ENCODE measurements at regions not wholly inside any gene's neighbourhood (a gene's known extent, or its start where the extent isn't known, plus 50 kb on each side); places are given as distances from the start of the nearest gene placed in this dataset.

DNA sequence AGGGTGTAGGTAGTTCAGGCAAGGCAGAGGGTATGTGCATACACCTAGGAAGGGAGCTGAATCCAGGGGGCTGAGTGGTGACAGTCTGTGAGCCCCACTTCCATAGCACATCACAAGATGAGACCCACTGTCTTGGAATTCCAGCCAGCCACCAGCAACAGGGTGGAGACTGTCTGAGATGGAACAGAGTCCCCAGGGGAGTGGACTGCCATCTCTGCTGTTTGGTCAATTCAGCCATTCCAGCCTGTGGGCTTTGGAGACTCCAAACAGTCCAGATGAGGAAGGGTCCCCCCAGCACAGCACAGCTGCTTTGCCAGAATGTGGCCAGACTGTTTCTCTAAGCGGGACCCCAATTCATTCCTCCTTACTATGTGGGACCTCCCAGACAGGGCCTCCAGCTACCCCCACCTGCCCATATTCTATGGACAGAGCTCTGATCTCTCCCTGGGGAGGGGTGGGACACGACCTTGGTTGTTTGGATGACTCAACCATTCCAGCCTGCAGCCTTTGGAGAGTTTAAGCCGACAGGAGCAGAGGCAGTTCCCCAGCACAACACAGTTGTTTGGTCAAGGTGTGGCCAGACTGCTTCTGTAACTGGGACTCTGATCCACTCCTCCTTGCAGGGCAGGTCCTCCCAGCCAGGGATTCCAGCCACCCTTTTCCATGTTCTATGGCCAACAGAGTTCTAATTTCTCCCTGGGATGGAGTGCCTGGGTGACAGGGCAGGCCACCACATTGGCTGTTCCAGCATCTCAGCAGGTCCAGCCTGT lies 178.0 kb downstream of the RND3 start:
- H3K27ac ChIP-seq (ENCODE audit: low read depth, low read length): no peak overlapping the region
- no peaks in the 10 kb centered on the region for H3K4me1 ChIP-seq (ENCODE audit: insufficient read depth, low read length)
- H3K9me3 ChIP-seq (ENCODE audit: low read length): peaks cover 7% of the 10 kb centered on the region
- H3K36me3 ChIP-seq (ENCODE audit: insufficient read depth, low read length): no peaks in the 10 kb centered on the region
- no peaks in the 10 kb centered on the region for H3K27me3 ChIP-seq (ENCODE audit: control insufficient read depth in 1 of 2, insufficient read depth in 2 of 2, low read length in 2 of 2)
- no peak overlapping the region for H3K4me3 ChIP-seq (ENCODE audit: low read depth in 1 of 2, low read length in 2 of 2)
- H3K9ac ChIP-seq (ENCODE audit: low read length): no peak overlapping the region

DNA sequence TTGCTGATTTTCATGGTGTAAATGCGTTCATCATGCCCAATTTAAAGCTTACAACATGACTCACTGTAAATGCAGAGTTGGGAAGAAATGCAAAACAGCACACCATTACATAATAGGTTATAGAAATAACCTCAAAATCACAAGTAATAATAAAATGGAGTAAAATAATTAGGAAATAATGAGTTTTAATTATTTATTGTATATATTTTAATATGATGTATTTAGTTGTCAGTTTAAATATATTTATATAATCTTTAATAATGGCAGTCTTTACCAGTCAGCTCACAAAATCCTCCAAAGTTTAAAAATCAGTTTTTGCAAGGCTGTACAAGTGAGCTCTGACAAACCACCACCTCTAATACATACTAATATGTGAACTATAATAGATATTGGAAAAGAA lies 180.2 kb downstream of the RND3 start:
- no peaks in the 10 kb centered on the region for H3K36me3 ChIP-seq (ENCODE audit: insufficient read depth, low read length)
- H3K4me1 ChIP-seq (ENCODE audit: insufficient read depth, low read length): no peaks in the 10 kb centered on the region
- H3K27me3 ChIP-seq (ENCODE audit: control insufficient read depth in 1 of 2, insufficient read depth in 2 of 2, low read length in 2 of 2): no peaks in the 10 kb centered on the region
- no peaks in the 10 kb centered on the region for H3K9me3 ChIP-seq (ENCODE audit: low read length)
- H3K27ac ChIP-seq (ENCODE audit: low read depth, low read length): no peak overlapping the region
- no peak overlapping the region for H3K9ac ChIP-seq (ENCODE audit: low read length)
- no peak overlapping the region for H3K4me3 ChIP-seq (ENCODE audit: low read depth in 1 of 2, low read length in 2 of 2)

- Histone ChIP-seq H3K4me1 (ENCODE audit: insufficient read depth, low read length) (no peaks in the 10 kb centered on the region), H3K27me3 (ENCODE audit: control insufficient read depth in 1 of 2, insufficient read depth in 2 of 2, low read length in 2 of 2) (no peaks in the 10 kb centered on the region), H3K9ac (ENCODE audit: low read length) (no peak overlapping the region), H3K9me3 (ENCODE audit: low read length) (no peaks in the 10 kb centered on the region), H3K36me3 (ENCODE audit: insufficient read depth, low read length) (no peaks in the 10 kb centered on the region), H3K4me3 (ENCODE audit: low read depth in 1 of 2, low read length in 2 of 2) (no peak overlapping the region), H3K27ac (ENCODE audit: low read depth, low read length) (no peak overlapping the region)
Measured at GRCh38 chr2:150303281-150303680, 184.2 kb downstream of the RND3 start.

DNA sequence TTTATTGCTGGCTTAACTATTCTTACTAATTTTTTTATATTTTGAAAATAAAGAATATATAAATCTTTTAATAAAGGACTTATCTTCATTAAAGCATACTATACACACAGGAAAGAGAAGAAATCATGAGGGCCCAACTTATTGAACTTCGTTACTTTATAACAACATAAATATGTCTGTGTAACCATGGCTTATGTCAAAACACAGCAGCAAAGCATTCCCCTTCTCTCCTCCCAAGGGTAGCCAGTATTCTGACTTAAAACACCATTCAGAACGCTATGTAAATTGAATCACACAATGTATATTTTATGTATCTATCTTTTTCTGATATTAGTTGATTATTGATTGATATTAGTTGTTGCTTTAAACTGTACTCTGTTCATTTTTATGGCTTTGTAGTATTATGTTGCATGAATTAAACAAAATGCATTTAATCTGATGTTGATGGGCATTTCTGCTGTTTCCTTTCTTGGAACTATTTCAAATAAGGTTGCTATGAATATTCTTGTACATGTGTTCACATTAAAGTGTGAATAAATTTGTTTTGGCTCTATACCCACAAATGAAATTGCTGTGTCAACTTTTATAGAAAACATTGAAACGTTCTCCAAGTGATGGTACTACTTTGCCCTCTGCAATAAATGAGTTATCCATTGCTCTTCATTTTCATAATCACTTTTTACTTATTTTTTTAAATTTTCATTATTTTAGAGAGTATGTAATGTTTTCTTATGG lies 188.7 kb downstream of the RND3 start:
- Histone ChIP-seq H3K27ac (ENCODE audit: low read depth, low read length) (no peak overlapping the region), H3K4me1 (ENCODE audit: insufficient read depth, low read length) (no peaks in the 10 kb centered on the region), H3K4me3 (ENCODE audit: low read depth in 1 of 2, low read length in 2 of 2) (no peak overlapping the region), H3K27me3 (ENCODE audit: control insufficient read depth in 1 of 2, insufficient read depth in 2 of 2, low read length in 2 of 2) (no peaks in the 10 kb centered on the region), H3K36me3 (ENCODE audit: insufficient read depth, low read length) (no peaks in the 10 kb centered on the region), H3K9ac (ENCODE audit: low read length) (no peak overlapping the region), H3K9me3 (ENCODE audit: low read length) (no peaks in the 10 kb centered on the region)

DNA sequence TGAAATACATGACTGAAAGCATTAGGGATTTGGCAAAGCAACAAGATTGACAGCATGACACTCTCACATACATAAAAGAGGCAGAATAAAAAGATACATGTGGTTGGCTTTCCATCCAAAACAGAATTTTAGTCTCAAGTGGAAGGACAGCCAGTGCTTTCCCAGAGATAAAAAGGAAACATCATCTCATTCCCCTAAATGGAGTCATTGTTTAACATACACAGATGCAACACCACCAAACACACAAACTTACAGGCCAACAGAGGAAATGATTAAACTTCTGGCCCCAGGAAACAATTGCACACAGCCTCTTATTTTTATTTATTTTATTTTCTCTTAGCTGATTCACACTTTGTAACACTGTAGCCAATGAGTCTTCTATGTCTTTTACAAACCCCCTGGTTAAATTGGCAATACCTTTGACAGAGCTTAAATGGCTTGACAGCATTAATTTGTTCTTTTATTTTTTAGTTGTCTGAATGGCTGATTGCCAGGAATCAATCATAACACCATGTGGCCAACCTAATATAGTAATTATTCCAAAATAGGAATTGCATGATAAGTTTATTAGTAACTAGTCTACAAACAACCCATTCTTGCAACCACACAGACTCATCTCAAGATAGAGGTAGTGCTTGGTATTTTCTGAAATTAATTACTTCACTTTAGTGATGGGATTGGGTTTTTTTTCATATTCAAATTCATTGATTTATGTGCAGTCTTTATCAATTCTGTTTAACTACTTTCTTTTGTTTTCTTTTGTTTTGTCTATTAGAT lies 190.5 kb downstream of the RND3 start:
- Histone ChIP-seq H3K9ac (ENCODE audit: low read length) (no peak overlapping the region), H3K36me3 (ENCODE audit: insufficient read depth, low read length) (no peaks in the 10 kb centered on the region), H3K27me3 (ENCODE audit: control insufficient read depth in 1 of 2, insufficient read depth in 2 of 2, low read length in 2 of 2) (no peaks in the 10 kb centered on the region), H3K4me1 (ENCODE audit: insufficient read depth, low read length) (no peaks in the 10 kb centered on the region), H3K4me3 (ENCODE audit: low read depth in 1 of 2, low read length in 2 of 2) (no peak overlapping the region), H3K27ac (ENCODE audit: low read depth, low read length) (no peak overlapping the region), H3K9me3 (ENCODE audit: low read length) (no peaks in the 10 kb centered on the region)

GRCh38 chr2:150295544-150295943 lies 191.9 kb downstream of the RND3 start:
- Histone ChIP-seq H3K9me3 (ENCODE audit: low read length) (no peaks in the 10 kb centered on the region), H3K9ac (ENCODE audit: low read length) (no peak overlapping the region), H3K4me3 (ENCODE audit: low read depth in 1 of 2, low read length in 2 of 2) (no peak overlapping the region), H3K36me3 (ENCODE audit: insufficient read depth, low read length) (no peaks in the 10 kb centered on the region), H3K27me3 (ENCODE audit: control insufficient read depth in 1 of 2, insufficient read depth in 2 of 2, low read length in 2 of 2) (no peaks in the 10 kb centered on the region), H3K27ac (ENCODE audit: low read depth, low read length) (no peak overlapping the region), H3K4me1 (ENCODE audit: insufficient read depth, low read length) (no peaks in the 10 kb centered on the region)

DNA sequence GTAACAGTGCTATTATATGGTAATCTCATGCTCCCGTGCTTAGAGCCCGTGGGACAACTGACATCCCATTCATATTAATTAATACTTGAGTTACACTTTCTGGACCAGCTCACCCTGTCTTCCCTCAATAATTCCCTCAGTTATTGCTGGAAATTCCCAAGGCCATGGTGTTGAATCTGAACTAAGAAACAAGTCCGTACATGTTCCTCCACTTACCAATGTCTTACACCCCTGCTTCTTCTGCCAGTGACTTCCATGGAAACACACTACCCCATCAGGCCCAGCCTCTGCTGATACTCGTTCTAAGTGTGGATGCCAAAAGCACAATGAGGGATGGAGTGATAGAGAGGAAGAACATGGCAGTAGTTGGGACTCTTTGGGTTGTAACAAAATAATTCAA lies 193.7 kb downstream of the RND3 start:
- Histone ChIP-seq H3K36me3 (ENCODE audit: insufficient read depth, low read length) (no peaks in the 10 kb centered on the region), H3K9me3 (ENCODE audit: low read length) (no peaks in the 10 kb centered on the region), H3K4me1 (ENCODE audit: insufficient read depth, low read length) (no peaks in the 10 kb centered on the region), H3K4me3 (ENCODE audit: low read depth in 1 of 2, low read length in 2 of 2) (no peak overlapping the region), H3K9ac (ENCODE audit: low read length) (no peak overlapping the region), H3K27me3 (ENCODE audit: control insufficient read depth in 1 of 2, insufficient read depth in 2 of 2, low read length in 2 of 2) (no peaks in the 10 kb centered on the region), H3K27ac (ENCODE audit: low read depth, low read length) (no peak overlapping the region)

GRCh38 chr2:150292807-150293206 lies 194.7 kb downstream of the RND3 start:
- no peaks in the 10 kb centered on the region for H3K27me3 ChIP-seq (ENCODE audit: control insufficient read depth in 1 of 2, insufficient read depth in 2 of 2, low read length in 2 of 2)
- no peaks in the 10 kb centered on the region for H3K4me1 ChIP-seq (ENCODE audit: insufficient read depth, low read length)
- no peaks in the 10 kb centered on the region for H3K36me3 ChIP-seq (ENCODE audit: insufficient read depth, low read length)
- no peak overlapping the region for H3K27ac ChIP-seq (ENCODE audit: low read depth, low read length)
- no peak overlapping the region for H3K9ac ChIP-seq (ENCODE audit: low read length)
- H3K9me3 ChIP-seq (ENCODE audit: low read length): no peaks in the 10 kb centered on the region
- no peak overlapping the region for H3K4me3 ChIP-seq (ENCODE audit: low read depth in 1 of 2, low read length in 2 of 2)

GRCh38 chr2:150292192-150292591 lies 195.3 kb downstream of the RND3 start:
- Histone ChIP-seq H3K27me3 (ENCODE audit: control insufficient read depth in 1 of 2, insufficient read depth in 2 of 2, low read length in 2 of 2) (no peaks in the 10 kb centered on the region), H3K36me3 (ENCODE audit: insufficient read depth, low read length) (no peaks in the 10 kb centered on the region), H3K4me3 (ENCODE audit: low read depth in 1 of 2, low read length in 2 of 2) (no peak overlapping the region), H3K9me3 (ENCODE audit: low read length) (no peaks in the 10 kb centered on the region), H3K4me1 (ENCODE audit: insufficient read depth, low read length) (no peaks in the 10 kb centered on the region), H3K9ac (ENCODE audit: low read length) (no peak overlapping the region), H3K27ac (ENCODE audit: low read depth, low read length) (no peak overlapping the region)

DNA sequence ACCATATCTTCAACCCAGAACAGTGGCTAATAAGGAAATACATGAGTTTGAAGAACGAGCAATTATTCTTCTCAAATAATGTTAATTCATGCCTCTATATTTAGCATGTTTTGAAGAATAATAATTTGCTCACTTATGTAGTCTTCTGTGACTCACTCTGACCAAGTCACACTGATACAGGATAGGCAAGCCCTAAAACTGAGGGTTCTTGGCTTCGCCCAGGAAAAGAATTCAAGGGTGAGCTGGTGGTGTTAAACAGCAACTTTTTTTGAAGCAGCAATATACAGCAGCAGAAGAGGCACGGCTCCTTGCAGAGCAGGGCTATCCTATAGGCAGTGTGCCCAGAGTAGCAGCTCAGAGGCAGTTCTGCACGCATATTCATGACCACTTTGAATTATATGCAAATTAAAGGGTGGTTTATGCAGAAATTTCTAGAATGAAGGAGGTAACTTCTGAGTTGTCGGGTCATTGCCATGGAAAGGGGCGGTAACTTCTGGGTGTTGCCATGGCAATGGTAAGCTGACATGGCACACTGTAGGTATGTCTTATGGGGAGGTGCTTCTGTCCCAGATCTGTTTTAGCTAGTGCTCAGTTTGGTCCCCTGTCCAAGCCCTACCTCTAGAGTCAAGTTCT lies 200.6 kb downstream of the RND3 start:
- Histone ChIP-seq H3K36me3 (ENCODE audit: insufficient read depth, low read length) (no peaks in the 10 kb centered on the region), H3K9ac (ENCODE audit: low read length) (no peak overlapping the region), H3K27ac (ENCODE audit: low read depth, low read length) (no peak overlapping the region), H3K4me1 (ENCODE audit: insufficient read depth, low read length) (no peaks in the 10 kb centered on the region), H3K4me3 (ENCODE audit: low read depth in 1 of 2, low read length in 2 of 2) (no peak overlapping the region), H3K9me3 (ENCODE audit: low read length) (no peaks in the 10 kb centered on the region), H3K27me3 (ENCODE audit: control insufficient read depth in 1 of 2, insufficient read depth in 2 of 2, low read length in 2 of 2) (no peaks in the 10 kb centered on the region)

DNA sequence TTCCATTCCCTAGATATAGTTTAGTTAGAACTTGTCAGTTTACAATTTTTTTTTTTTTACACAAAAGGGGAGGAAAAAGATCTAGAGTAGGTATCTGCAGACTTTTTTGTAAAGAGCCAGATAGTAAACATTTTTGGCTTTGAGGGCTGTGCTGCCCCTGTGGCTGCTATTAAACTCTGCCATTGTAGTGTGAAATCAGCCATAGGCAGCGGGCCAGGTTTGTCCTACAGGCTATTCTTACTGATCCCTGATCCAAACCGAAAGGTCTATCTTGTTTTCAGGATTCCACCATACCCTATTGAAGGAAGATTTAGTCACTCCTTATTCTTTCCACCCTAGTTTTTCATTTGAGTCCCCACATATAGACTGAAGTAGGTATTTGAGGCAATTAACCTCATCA lies 203.4 kb downstream of the RND3 start:
- Histone ChIP-seq H3K27ac (ENCODE audit: low read depth, low read length) (no peak overlapping the region), H3K4me3 (ENCODE audit: low read depth in 1 of 2, low read length in 2 of 2) (no peak overlapping the region), H3K9me3 (ENCODE audit: low read length) (no peaks in the 10 kb centered on the region), H3K36me3 (ENCODE audit: insufficient read depth, low read length) (no peaks in the 10 kb centered on the region), H3K9ac (ENCODE audit: low read length) (no peak overlapping the region), H3K4me1 (ENCODE audit: insufficient read depth, low read length) (peaks cover 12% of the 10 kb centered on the region), H3K27me3 (ENCODE audit: control insufficient read depth in 1 of 2, insufficient read depth in 2 of 2, low read length in 2 of 2) (no peaks in the 10 kb centered on the region)
